Panc1 (cell line): ENCODE measurements at regions not wholly inside any gene's neighbourhood (a gene's known extent, or its start where the extent isn't known, plus 50 kb on each side); places are given as distances from the start of the nearest gene placed in this dataset.

Experiments used
- ATAC-seq: fragments of 200-7000 bp; cut with Tn5 transposase; 2 replicates; pipeline ENCODE4 v1.9.1; 2020; ENCODE audit warnings: mild to moderate bottlenecking, moderate library complexity
- BruUV-seq: library from RNA; stranded (reverse); fragments of 400-500 nt; replicated peaks from 2 replicates; lab custom pipeline; 2021; lab: Mats Ljungman, UMichigan
- CTCF ChIA-PET: fragments of 300-600 bp; sonication (Branson Sonifier 250); formaldehyde crosslinking; loops from one replicate; lab custom pipeline; 2022; ENCODE audit warnings: antibody characterized with exemption; lab: Charles Lee
- POLR2A ChIA-PET: fragments of 300-600 bp; sonication (Branson Sonifier 250); formaldehyde crosslinking; loops from one replicate; lab custom pipeline; 2022; ENCODE audit warnings: antibody characterized with exemption; lab: Charles Lee
- DNase-seq: peaks from one replicate; pipeline ENCODE4 v3.0.0-alpha.2; 2010; ENCODE audit warnings: low read depth, low spot score
- H3K27ac ChIP-seq: 2 replicates; pipeline ENCODE4 v1.5.1; 2011; ENCODE audit warnings: mild to moderate bottlenecking, low read length, inconsistent platforms
- H3K27me3 ChIP-seq: fragments of 200-500 bp; sonication (Bioruptor generic); 2 replicates; pipeline ENCODE4 v1.6.0; 2014; ENCODE audit warnings: low read length, inconsistent platforms; ENCODE audit not compliant: control insufficient read depth, insufficient read depth
- H3K36me3 ChIP-seq: fragments of 200-500 bp; sonication (Bioruptor generic); 2 replicates; pipeline ENCODE4 v1.5.1; 2014; ENCODE audit warnings: inconsistent platforms, mild to moderate bottlenecking, low read length, moderate library complexity; ENCODE audit not compliant: control insufficient read depth, insufficient read depth
- H3K4me1 ChIP-seq: 2 replicates; pipeline ENCODE4 v1.5.1; 2011; ENCODE audit warnings: inconsistent platforms, mild to moderate bottlenecking, low read length, moderate library complexity; ENCODE audit not compliant: control insufficient read depth, insufficient read depth
- H3K4me3 ChIP-seq, 2 experiments: 2 replicates each; pipeline ENCODE4 v1.5.1; 2011 to 2012; ENCODE audit warnings: low read depth in 2 of 2, low read length in 2 of 2, mild to moderate bottlenecking in 2 of 2, inconsistent platforms in 1 of 2, moderate library complexity in 1 of 2
- H3K9me3 ChIP-seq: fragments of 200-500 bp; sonication (Bioruptor generic); 2 replicates; pipeline ENCODE4 v1.5.1; 2014; ENCODE audit warnings: low read depth, mild to moderate bottlenecking, inconsistent platforms, low read length, moderate library complexity; ENCODE audit not compliant: control insufficient read depth, insufficient read depth
- CTCF ChIP-seq: fragments of 450-650 bp; IDR thresholded peaks from 2 replicates; pipeline ENCODE4 v1.5.1; 2017; ENCODE audit warnings: mild to moderate bottlenecking
- POLR2AphosphoS5 ChIP-seq: IDR thresholded peaks from 2 replicates; pipeline ENCODE4 v1.6.1; 2012; ENCODE audit warnings: mild to moderate bottlenecking, low read depth, low read length, moderate library complexity
- REST ChIP-seq, 2 experiments: IDR thresholded peaks; 2 replicates each; pipeline ENCODE4 v1.6.1; 2011 to 2012; ENCODE audit warnings: low read depth in 2 of 2, control low read depth in 1 of 2, low read length in 1 of 2, mild to moderate bottlenecking in 1 of 2, moderate library complexity in 1 of 2; ENCODE audit not compliant: insufficient read depth in 1 of 2
- SIN3A ChIP-seq: IDR thresholded peaks from 2 replicates; pipeline ENCODE4 v1.6.1; 2012; ENCODE audit warnings: low read depth, mild to moderate bottlenecking, low read length, moderate library complexity, borderline replicate concordance; ENCODE audit not compliant: insufficient read depth
- TCF7L2 ChIP-seq: IDR thresholded peaks from 2 replicates; pipeline ENCODE4 v1.6.1; 2011; ENCODE audit warnings: mild to moderate bottlenecking, low read depth, low read length, inconsistent platforms
- in situ Hi-C: cut with HindIII; loops from 2 replicates; pipeline ENCODE4 v1.10.0; 2016; ENCODE audit warnings: low sequenced_read_pairs, low pct_unique_long_range_greater_than_20kb
- intact Hi-C: fragments of 100-400 bp; cut with micrococcal nuclease; formaldehyde crosslinking; loops from one replicate; pipeline ENCODE4 v1.10.0; 2022; ENCODE audit not compliant: unreplicated experiment

GRCh38 chr2:41027095-41027494, 575.2 kb upstream of the SLC8A1 start:
- Histone ChIP-seq H3K27me3 (no peaks in the 10 kb centered on the region), H3K9me3 (no peaks in the 10 kb centered on the region), H3K36me3 (no peaks in the 10 kb centered on the region), H3K27ac (no peak overlapping the region), H3K4me3 (no peak overlapping the region), H3K4me1 (no peaks in the 10 kb centered on the region)
- intact Hi-C loops, result no loop called here
- ChIA-PET CTCF (no interaction called here), POLR2A (no interaction called here)
- in situ Hi-C loops, result no loop called here
- no peak for DNase-seq
- TF ChIP-seq POLR2AphosphoS5 (no peak), CTCF (no peak), SIN3A (no peak), TCF7L2 (no peak), REST (IDR thresholded peaks at IDR 0.05; ENCODE audit: insufficient read depth in 1 of 2, low read depth in 2 of 2, low read length in 1 of 2) (no peak)
- BruUV-seq, result no TSS peak
- no peak for ATAC-seq

- no peaks in the 10 kb centered on the region for H3K4me1 ChIP-seq
- intact Hi-C loops (no loop called here), in situ Hi-C loops (no loop called here)
- no peaks in the 10 kb centered on the region for H3K9me3 ChIP-seq
- no peak overlapping the region for H3K27ac ChIP-seq
- TF ChIP-seq SIN3A (no peak), REST (IDR thresholded peaks at IDR 0.05; ENCODE audit: insufficient read depth in 1 of 2, low read depth in 2 of 2, low read length in 1 of 2) (no peak), POLR2AphosphoS5 (no peak), CTCF (no peak), TCF7L2 (no peak)
- H3K27me3 ChIP-seq, result no peaks in the 10 kb centered on the region
- ChIA-PET POLR2A (no interaction called here), CTCF (no interaction called here)
- H3K36me3 ChIP-seq, result no peaks in the 10 kb centered on the region
- ATAC-seq, result no peak
- no TSS peak for BruUV-seq
- DNase-seq, result no peak
- no peak overlapping the region for H3K4me3 ChIP-seq
These were observed 579.4 kb upstream of the SLC8A1 start for GRCh38 chr2:41031282-41031681.
